ENCODE measurements at regions not wholly inside any gene's neighbourhood (a gene's known extent, or its start where the extent isn't known, plus 50 kb on each side); places are given as distances from the start of the nearest gene placed in this dataset.
A peak's percentile ranks its signal among the peaks of the same experiment; 100 is the strongest.

DNA sequence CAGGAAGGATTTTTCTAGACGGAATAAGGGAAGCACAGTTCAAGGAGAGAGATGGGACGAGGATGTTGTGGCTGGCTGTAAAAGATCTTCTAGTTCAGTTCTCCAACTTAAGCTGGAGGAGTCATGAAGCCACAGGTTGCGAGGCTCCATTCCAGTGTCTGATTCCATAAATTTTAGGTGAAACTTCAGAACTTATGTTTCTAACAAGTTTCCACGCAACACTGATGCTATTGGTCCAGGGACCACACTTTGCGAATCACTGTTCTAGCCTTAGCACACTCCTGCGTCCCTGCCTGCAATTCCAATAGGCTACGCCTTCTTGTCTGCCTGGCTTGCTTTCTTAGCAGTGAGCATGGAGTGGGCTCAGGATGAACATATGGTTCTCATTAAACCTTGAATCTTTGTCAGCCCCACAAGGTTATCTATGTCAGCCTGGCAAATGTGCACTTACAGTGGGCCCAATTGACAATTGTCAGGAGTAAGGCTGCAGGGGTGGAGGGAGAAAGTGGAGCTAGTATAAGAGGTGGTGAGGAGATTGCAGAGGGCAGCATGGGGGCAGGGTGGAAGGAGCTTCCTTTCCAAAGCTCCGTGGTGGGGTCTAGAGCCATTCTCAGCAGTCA is 438.1 kb upstream of the ST6GAL2 start:
- DNase-seq, result no peak

DNA sequence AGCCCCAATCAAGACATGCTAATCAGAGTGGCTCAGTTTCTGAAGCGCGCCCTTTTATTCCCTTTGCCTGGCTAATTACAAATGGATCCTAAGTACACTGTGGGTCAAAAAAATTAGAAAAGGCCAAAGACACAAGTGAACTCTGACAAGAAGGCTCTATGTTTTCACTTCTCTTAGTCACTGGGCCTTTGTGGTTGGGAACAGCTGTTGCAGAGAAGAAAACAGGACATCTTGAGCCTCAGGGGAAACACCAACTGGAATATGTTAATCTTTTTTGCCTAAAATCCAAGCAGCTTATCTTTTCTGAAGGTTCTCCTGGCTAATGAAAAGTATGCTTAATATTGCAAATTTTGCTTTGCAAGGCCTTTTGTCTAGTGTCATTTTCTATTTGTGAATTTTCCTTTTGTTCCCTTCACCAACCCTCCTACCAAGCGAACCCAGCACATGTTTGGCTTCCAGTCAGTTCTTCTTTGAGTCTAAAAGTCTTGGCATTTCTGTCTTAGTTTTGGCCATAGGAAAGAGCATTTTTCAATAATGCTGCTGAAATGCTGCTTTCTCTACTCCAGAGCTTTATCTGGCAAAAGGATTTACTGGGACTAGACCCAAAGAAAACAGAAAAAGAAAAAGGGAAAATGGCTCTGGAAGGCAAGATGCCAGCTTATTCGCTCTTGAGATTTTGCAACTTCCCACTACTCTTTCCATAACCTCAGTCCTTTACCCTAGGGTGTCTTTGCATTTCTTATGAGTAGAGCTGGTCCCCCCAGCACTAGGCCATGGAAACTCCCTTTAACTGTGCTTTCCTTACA is 440.2 kb upstream of the ST6GAL2 start:
- no peak for DNase-seq

DNA sequence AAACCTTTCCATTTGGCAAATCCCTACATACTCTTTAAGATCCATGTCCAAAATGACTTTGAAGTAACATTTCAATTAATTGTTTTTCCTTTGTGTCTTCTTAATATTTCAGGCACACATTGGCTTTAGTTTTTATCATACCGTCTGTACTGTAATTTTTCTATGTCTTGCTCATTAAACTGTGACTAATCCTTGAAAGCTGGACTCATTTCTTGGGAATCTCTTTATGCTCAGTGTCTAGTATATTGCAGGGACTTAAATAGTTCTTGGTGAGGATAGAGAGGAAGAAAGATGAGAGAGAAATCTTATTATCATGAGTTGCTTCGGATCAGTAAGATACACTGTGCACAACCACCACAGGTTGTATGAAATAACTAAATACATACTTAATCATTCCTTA is 448.3 kb upstream of the ST6GAL2 start:
- no peak for DNase-seq

DNA sequence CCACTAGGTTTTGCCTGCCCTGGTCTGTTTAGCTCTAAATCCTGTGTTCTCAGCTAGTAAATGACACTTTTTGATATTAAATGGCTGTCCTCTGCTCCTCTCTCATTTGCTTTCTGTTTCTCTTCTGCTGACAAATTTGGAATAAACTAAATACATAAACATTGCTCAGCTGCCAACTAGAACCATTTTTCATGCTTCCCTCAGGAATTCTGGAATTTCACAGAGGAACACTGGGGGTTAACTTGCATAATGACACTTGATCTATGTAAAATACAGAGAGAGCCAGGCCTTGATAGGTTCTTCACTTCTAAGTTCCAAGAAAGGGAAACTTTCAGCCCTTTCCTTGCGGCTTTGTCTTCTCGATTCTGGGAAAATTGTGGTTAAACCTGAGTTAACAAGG is 450.6 kb upstream of the ST6GAL2 start:
- no peak for DNase-seq

DNA sequence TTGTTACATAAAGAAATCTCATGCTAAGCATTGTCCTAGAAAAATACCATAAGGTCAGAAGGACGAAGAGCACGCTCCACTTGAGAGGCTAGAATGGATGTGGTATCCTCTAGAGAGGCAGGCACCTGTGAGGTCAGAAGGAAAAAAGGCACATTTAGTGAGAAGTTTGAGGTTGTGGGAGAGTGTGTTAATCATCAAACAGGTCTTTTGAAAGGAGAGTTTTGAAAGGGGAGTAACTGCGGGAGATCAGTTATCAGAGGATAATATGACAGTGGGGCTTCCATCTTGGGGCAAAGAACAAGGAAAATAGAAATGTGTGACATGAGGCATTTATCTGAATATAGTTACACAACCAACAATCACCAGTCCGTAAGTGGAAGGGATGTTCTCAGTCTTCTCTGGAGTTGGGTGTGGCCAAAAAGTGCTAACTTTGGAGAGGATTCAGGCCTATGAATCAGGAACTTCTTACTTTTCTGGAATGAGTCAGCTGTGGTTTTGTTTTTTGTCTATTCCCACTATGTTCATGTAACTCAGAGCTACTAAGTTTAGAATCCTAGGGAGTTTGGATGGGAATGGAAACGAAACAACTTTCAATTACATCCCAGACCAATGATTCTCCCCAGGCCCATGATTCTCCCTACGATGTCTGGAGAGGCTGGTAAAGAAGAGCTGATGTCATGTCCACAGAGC is 451.4 kb upstream of the ST6GAL2 start:
- no peak for DNase-seq

DNA sequence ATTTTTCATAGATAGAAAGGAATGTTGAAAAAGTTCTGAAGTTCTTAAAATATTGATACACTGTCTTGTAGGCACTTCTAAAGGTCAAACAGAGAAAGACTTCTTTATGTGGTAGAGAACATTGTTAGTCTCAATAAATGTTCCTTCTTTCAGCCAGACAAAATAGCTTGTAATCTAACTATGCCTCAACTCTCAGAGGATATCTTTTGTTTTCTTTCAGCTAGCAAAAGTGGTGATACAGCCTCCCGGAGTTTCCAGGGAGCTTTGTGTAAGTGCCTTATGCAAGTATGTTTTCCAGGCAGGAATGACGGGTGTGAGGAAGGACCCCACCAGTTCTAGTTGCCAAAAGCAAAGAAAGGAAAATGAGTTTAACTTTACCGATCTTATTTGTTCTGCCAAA is 452.1 kb upstream of the ST6GAL2 start:
- no peak for DNase-seq

DNA sequence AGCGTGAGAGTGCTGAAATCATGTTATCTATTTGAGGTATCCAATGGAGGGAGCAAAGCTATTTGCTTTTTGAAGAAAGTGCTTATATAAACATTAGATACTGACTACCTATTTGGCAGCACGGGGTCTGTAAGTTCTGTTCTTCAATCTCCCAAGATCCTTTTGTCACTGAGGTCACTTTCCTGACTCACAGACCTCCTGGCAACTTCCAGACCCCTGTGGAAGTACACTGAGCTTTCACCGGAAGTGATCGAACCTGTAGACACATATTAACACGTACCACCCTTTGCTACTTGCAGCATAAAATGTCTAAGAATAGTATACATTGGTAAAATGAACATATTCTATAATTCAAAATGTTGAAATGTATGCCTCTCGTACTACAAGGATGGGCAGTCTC is 452.6 kb upstream of the ST6GAL2 start:
- no peak for DNase-seq

DNA sequence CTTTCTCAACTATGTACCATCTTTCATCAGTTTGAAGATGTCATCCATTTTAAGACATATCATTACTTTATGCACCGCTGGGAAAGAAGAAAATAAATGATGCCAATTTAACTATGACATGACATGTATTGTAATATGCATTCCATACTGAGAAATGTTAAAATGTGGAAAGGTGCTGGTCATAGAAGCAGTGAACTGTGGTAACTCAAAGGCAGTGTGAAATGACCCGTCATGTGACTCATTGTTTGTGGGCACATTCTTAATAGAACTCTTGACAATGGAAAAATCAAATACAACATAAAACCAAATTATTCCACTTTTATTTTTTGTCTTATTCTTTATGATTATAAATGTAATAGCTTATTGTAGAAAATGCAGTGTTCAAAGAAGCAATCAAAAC is 455.0 kb upstream of the ST6GAL2 start:
- DNase-seq, result no peak

DNA sequence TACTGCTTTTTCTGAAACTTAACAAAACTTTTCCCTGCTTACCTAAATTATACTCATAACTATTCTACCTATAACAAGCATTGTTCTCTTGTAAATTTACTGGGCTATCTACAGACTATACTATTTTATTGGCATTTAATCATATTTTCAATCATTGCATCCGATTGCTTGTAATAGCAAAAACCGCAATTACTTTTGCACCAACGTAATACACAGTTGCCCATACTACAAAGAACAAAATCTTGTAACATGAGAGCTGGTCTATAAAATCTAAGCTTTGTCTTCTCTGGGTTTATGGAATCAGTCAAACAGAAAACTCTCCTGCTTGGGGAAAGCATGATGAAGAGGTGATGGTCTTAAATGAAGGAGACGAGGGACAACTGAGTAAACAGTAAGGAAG is 463.4 kb upstream of the ST6GAL2 start:
- no peak for DNase-seq

DNA sequence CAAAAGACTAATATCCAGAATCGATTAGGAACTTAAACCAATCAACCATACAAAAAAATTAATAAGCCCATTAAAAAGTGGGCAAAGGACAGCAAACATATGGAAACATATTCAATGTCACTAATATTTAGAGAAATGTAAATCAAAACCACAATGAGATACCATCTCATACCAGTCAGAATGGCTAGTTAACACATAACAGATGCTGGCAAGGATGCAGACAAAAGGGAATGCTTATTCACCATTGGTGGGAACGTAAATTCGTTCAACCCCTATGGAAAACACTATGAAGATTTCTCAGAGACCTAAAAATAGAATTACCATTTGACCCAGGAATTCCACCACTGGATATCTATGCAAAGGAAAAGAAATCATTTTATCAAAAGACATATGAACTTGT is 468.2 kb upstream of the ST6GAL2 start:
- DNase-seq, result no peak

DNA sequence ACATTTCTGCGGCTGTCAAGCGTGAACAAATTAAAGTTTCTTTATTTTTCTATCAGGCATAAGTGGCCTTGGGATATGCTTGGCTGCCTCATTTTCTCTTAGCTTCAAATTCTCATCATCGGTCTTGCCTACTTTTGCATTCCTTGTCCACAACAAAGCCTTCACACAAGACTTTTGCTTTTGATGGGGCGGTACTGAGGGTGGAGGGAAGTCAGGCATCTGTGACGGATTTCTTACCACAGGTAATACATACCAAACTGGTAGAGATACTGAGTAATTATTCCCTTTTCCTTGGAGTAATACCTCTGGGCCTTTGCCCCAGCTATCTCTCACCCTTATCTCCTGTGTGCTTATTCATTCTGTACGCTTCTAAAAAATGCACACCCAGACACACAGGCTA is 468.3 kb upstream of the RGPD4 start:
- DNase-seq, result no peak

DNA sequence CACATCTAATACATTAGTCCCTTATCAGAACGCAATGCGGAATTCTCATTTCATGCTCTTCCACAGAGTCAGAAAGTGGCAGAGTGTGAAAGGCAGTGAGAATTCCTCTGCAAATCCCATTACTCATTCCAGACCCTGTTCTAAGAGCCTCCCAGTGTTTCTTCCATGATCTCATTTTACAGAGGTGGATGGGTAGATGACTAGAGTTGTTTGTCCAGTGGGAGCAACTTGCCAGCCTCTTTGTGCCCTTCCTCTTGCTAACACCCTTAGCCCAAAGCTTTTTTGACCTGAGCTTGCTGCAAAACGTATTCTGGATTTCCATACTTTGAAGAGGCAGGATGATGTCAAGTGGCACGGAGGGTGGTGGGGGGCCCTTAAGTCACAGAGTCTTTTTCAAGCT is 467.7 kb upstream of the RGPD4 start:
- no peak for DNase-seq

DNA sequence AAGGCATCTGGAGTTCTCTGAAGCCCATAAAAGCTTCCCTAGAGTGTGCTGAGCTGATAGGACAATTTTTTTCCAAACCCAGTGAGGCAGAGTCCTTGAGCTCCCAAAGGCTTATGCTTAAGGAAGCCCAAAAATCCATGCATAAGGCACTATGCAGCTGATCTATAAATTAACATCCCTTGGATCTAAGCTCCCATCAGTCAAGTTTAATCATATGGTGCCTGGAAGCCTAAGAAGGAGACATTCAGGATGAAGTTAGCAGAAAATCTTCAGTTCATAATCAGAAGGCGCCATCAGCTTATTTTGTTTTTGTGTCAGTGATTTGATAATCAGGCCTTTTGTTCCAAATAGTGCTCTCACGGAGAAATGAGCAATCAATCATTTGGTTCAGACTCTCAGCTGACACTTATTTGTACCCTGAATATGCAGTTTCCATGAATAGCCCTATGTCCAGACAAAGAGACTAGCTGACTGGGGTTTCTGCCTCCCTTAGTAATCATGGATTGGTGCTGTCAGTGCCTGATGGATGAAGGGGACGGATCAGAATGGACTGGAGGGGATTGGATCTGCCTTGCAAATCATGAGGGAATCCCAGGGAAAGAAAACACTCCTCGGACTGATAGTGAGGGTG is 464.8 kb upstream of the RGPD4 start:
- DNase-seq, result no peak

DNA sequence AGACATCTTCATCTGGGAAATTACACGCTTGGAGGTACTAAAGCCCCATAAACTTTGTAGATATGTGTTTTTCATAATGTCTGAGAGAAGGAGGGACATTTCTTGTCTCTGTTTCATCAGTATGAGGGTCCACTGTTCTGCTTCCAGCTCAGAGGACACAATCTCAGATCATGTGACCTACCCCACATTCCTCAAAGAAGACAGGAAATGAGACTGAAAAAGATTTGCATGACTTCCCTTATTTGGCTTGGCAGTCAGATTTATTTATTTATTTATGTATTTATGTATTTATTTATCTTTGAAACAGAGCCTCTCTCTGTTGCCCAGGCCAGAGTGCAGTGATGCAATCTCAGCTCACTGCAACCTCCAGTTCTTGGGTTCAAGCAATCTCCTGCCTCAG is 463.7 kb upstream of the RGPD4 start:
- DNase-seq, result no peak

DNA sequence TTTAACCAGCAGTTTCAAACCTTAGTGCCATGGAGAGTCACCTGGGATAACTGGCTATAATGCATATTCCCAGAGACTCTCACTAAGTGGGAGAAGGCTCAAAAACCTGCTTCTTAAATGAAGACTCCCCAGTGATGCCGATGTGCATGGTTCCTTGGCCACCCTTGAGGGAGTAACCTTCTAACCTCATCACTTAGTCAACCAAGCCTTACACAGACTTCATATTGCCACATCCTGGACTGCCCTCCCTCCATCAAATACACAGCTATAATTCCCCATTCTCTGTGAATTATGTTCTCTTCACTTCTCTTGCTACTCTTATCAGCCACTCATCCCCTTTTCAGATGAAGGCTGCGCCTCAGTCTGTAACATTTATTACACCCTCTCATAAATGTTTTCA is 462.9 kb upstream of the RGPD4 start:
- no peak for DNase-seq

DNA sequence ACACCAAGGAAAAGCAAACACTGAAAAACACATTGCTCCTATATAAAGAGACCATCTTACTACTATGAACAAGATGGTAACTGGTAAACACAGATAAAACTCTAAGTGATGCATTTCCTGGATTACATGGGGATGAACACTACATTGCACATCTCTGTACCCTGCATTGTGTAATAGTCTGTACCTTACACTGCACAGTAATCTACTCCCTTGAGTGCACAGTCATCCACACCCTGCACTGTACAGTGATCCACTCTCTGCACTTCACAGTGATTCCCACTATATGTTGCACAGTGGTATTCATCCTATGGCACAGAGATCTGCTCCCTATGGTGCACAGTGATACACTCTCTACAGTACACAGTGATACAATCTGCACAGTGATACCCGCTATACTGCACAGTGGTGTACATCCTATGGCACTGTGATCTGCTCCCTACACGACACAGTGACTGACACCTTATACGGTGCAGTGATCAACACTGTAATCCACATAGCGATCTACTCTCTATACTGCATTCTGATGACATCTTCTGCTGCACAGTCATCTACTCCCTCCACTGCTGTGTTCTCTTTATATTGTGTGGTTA is 462.2 kb upstream of the RGPD4 start:
- no peak for DNase-seq

DNA sequence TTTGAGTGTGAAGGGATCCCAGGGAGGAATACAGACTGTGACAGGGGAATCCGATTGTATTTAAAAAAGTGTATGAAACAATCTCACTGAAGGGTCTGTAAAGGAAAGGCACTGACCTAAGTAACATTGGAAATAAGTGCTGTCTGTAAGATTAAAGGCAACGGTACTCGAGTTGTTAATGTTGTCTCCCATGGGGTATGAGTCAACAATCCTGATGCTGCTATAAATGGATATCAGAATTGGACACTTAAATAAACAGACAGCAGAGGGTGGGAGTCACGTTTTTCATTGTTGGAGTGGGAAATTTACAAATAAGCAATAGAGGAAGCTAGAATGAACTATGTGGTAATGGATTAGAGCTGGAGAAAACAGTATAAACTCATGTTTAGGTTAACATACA is 452.4 kb upstream of the RGPD4 start:
- DNase-seq, result no peak

DNA sequence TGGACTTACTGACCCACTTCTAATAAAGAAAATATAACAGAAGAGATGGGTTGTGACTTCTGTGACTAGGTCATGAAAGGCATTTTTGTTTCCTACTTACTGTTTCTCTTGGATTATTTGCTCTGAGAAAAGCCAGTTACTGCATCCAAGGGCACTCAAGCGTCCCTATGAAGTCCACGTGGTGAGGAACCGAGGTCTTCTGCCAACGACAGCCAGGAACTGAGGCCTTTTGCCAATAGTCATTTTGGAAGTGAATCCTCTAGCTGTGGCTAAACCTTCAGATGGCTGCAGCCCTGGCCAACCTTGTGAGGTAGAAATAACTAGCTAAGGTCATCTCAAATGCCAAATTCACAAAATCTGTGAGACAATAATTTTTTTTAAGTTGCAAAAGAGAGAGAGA is 449.8 kb upstream of the RGPD4 start:
- DNase-seq, result peak; percentile 10

DNA sequence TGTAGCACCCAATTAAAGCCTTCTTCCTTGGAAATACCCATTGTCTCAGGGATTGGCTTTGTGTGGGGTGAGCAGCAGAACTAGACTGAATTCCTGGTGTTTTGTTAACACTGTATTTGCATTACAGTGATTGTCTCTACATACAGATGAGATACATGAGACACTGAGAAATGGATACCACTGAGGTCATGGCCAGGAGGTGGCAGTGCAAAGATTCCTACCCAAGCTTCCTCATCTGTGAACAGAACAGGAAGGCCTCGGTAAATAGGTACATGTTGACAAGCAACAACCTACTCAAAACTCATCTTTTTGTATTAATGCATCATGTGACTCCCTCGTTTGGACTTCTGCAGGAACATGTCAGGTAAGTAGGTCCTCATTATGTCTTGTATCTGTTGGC is 445.8 kb upstream of the RGPD4 start:
- no peak for DNase-seq

DNA sequence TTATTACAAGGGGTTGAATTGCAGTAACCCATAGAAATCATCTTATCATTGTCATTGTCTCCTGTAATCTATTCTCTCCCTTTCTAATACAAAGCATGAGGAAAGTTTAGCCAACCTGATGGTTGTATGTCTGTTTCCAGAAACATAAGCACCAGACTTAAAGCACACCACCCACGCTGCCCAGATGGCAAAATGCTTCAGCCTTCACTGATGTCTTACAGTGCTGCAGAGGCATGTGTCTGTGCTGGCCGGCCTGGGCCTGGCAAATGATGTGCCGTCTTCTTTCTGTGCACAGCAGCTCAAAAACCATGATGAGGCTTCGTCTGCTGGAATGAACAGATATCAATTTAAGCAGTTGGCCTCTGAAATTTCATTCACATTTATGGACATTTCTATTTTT is 443.0 kb upstream of the RGPD4 start:
- DNase-seq, result no peak

DNA sequence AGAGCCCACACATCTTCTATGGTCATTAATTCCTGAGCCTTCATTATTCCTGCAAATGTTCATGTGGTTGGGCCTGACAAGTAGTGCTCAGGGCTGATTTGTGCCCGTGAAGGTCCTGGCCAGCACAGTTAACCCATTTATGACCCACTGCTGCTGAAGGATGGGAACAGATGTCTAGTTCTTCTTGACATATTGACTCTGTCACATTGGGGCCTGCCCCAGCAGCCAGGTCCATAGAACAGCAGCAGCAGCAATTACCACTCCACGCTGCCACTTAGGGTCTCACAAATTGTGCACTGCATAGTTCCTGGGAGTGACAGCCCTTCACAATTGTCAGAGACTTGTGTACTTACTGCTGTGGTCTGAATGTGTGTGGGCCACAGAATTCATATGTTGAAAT is 442.3 kb upstream of the RGPD4 start:
- DNase-seq, result no peak

DNA sequence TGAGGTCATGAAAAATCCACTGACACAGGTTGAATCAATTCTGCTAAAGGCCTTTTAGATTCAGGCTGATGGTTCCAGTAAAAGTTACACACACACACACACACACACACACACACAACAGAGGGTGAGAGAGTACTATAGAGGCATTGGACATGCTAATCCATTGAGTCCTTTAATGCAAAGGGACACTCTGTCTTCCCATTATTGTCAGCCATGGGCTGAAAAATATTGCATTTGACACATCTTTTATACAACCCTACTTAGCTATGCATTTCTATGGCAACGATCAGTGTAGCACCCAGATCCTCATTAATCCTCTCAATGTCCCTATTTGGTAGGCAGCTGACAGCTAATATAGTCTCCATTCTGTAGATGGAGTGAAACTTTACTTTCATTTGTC is 440.8 kb upstream of the RGPD4 start:
- DNase-seq, result no peak

DNA sequence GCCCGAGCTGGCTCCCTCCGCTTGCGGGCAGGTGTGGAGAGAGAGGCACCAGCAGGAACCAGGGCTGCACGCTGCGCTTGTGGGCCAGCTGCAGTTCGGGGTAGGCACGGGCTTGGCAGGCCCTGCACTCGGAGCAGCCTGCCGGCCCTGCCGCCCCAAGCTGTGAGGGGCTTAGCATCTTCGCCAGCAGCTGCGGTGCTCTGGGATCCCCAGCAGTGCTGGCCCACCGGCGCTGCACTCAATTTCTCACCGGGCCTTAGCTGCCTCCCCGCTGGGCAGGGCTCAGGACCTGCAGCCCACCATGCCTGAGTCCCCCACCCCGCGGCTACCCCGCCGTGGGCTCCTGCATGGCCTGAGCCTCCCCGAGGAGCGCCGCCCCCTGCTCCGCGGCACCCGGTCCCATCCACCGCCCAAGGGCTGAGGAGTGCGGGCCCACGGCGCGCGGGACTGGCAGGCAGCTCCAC is 434.4 kb upstream of the RGPD4 start:
- no peak for DNase-seq
